Neural progenitor cell (in vitro differentiated cells): ENCODE measurements at regions not wholly inside any gene's neighbourhood (a gene's known extent, or its start where the extent isn't known, plus 50 kb on each side); places are given as distances from the start of the nearest gene placed in this dataset.

Source experiments
- DNase-seq: peaks from one replicate; pipeline ENCODE4 v3.0.0-alpha.2; 2016; ENCODE audit warnings: low spot score
- H2AFZ ChIP-seq: fragments of 200-600 bp; sonication (generic); replicated peaks from 2 replicates; pipeline ENCODE4 v1.6.1; 2016; ENCODE audit warnings: antibody characterized with exemption
- H3F3A ChIP-seq: fragments of 200-600 bp; sonication (generic); 2 replicates; pipeline ENCODE4 v1.6.1; 2016; ENCODE audit warnings: antibody characterized with exemption, low read depth
- H3K27ac ChIP-seq: fragments of 200-600 bp; sonication (generic); 2 replicates; pipeline ENCODE4 v1.5.1; 2016; ENCODE audit warnings: mild to moderate bottlenecking
- H3K27me3 ChIP-seq: fragments of 200-600 bp; sonication (generic); 2 replicates; pipeline ENCODE4 v1.6.1; 2016; ENCODE audit warnings: mild to moderate bottlenecking, moderate library complexity
- H3K36me3 ChIP-seq: fragments of 200-600 bp; sonication (generic); 2 replicates; pipeline ENCODE4 v1.5.1; 2016
- H3K4me1 ChIP-seq: fragments of 200-600 bp; sonication (generic); 2 replicates; pipeline ENCODE4 v1.6.1; 2016; ENCODE audit warnings: mixed run types
- H3K4me2 ChIP-seq: fragments of 200-600 bp; sonication (generic); 2 replicates; pipeline ENCODE4 v1.6.1; 2016
- H3K4me3 ChIP-seq: fragments of 200-600 bp; sonication (generic); 2 replicates; pipeline ENCODE4 v1.5.1; 2016
- H3K79me2 ChIP-seq: fragments of 200-600 bp; sonication (generic); 2 replicates; pipeline ENCODE4 v1.6.1; 2016; ENCODE audit warnings: low read depth
- H3K9ac ChIP-seq: fragments of 200-600 bp; sonication (generic); 2 replicates; pipeline ENCODE4 v1.6.1; 2016
- H3K9me3 ChIP-seq: fragments of 200-600 bp; sonication (generic); 2 replicates; pipeline ENCODE4 v1.5.1; 2016; ENCODE audit warnings: low read depth
- H4K20me1 ChIP-seq: fragments of 200-600 bp; sonication (generic); 2 replicates; pipeline ENCODE4 v1.6.1; 2016; ENCODE audit warnings: low read depth
- H3K27ac Mint-ChIP-seq: 3 replicates; pipeline ENCODE4 v1.8.0; 2021; ENCODE audit warnings: mixed read lengths
- H3K27me3 Mint-ChIP-seq: 2 replicates; pipeline ENCODE4 v1.8.0; 2022; ENCODE audit warnings: low read depth, mild to moderate bottlenecking, inconsistent platforms, moderate library complexity, mixed read lengths; ENCODE audit not compliant: insufficient read depth
- H3K36me3 Mint-ChIP-seq: 3 replicates; pipeline ENCODE4 v1.8.0; 2021; ENCODE audit warnings: mixed read lengths
- H3K4me1 Mint-ChIP-seq: 3 replicates; pipeline ENCODE4 v1.8.0; 2021; ENCODE audit warnings: mixed read lengths
- H3K4me3 Mint-ChIP-seq: 3 replicates; pipeline ENCODE4 v1.8.0; 2021; ENCODE audit warnings: mild to moderate bottlenecking, moderate library complexity, mixed read lengths
- H3K9me3 Mint-ChIP-seq: 3 replicates; pipeline ENCODE4 v1.8.0; 2020; ENCODE audit warnings: mixed read lengths
- EZH2 ChIP-seq: fragments of 200-600 bp; sonication (generic); IDR thresholded peaks from 2 replicates; pipeline ENCODE4 v1.6.1; 2017; ENCODE audit warnings: antibody characterized with exemption, mild to moderate bottlenecking, moderate library complexity
- EZH2phosphoT487 ChIP-seq: fragments of 200-600 bp; sonication (generic); IDR thresholded peaks from 2 replicates; pipeline ENCODE4 v1.6.1; 2017; ENCODE audit warnings: antibody characterized with exemption
- TF ChIP-seq, protein P1 (sequence below): fragments of 200-600 bp; sonication (generic); IDR thresholded peaks from 2 replicates; pipeline ENCODE4 v1.5.1; 2017; ENCODE audit warnings: antibody characterized with exemption, mild to moderate bottlenecking

GRCh38 chr7:92961961-92962360, 125.6 kb upstream of the CDK6 start:
- H3K9ac ChIP-seq, result no peak overlapping the region
- H3K27ac Mint-ChIP-seq, result no peak overlapping the region
- no peak overlapping the region for H3K4me3 Mint-ChIP-seq
- peaks cover 7% of the 10 kb centered on the region for H3K27me3 Mint-ChIP-seq
- DNase-seq, result no peak
- no peaks in the 10 kb centered on the region for H3K79me2 ChIP-seq
- H4K20me1 ChIP-seq, result no peaks in the 10 kb centered on the region
- H3K36me3 Mint-ChIP-seq, result peaks cover 1% of the 10 kb centered on the region
- no peak overlapping the region for H3K4me3 ChIP-seq
- H3K4me1 ChIP-seq, result no peaks in the 10 kb centered on the region
- no peaks in the 10 kb centered on the region for H3K4me1 Mint-ChIP-seq
- no peaks in the 10 kb centered on the region for H3K36me3 ChIP-seq
- TF ChIP-seq, protein P1, sequence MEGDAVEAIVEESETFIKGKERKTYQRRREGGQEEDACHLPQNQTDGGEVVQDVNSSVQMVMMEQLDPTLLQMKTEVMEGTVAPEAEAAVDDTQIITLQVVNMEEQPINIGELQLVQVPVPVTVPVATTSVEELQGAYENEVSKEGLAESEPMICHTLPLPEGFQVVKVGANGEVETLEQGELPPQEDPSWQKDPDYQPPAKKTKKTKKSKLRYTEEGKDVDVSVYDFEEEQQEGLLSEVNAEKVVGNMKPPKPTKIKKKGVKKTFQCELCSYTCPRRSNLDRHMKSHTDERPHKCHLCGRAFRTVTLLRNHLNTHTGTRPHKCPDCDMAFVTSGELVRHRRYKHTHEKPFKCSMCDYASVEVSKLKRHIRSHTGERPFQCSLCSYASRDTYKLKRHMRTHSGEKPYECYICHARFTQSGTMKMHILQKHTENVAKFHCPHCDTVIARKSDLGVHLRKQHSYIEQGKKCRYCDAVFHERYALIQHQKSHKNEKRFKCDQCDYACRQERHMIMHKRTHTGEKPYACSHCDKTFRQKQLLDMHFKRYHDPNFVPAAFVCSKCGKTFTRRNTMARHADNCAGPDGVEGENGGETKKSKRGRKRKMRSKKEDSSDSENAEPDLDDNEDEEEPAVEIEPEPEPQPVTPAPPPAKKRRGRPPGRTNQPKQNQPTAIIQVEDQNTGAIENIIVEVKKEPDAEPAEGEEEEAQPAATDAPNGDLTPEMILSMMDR, result no peak
- TF ChIP-seq EZH2phosphoT487 (no peak), EZH2 (no peak)
- H3K9me3 ChIP-seq, result no peaks in the 10 kb centered on the region
- no peak overlapping the region for H2AFZ ChIP-seq
- H3F3A ChIP-seq, result no peaks in the 10 kb centered on the region
- peaks cover 15% of the 10 kb centered on the region for H3K9me3 Mint-ChIP-seq
- no peak overlapping the region for H3K4me2 ChIP-seq
- no peak overlapping the region for H3K27ac ChIP-seq
- no peaks in the 10 kb centered on the region for H3K27me3 ChIP-seq

DNA sequence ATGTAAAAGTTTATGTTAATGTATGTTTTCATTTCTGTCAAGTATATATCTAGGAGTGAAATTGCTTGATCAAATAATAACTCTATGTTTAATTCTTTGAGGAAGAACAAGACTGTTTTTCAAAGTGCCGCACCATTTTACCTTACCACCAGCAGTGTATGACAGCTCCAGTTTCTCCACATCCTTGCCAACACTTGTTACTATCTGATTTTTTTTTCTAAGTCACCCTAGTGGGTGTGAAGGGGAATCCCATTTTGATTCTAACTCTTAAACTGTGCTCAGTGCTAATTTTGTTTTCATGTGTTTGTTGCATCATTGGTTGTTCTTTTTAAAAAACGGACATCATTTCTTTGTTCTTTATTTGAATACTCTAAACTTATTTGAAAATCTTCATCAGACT, 120.2 kb upstream of the CDK6 start:
- H3K4me1 ChIP-seq, result no peaks in the 10 kb centered on the region
- no peaks in the 10 kb centered on the region for H4K20me1 ChIP-seq
- no peak overlapping the region for H3K9ac ChIP-seq
- Mint-ChIP-seq H3K36me3 (peaks cover 1% of the 10 kb centered on the region), H3K27ac (no peak overlapping the region), H3K9me3 (peaks cover 27% of the 10 kb centered on the region), H3K4me3 (no peak overlapping the region), H3K27me3 (peaks cover 3% of the 10 kb centered on the region), H3K4me1 (peaks cover 2% of the 10 kb centered on the region)
- H3K36me3 ChIP-seq, result no peaks in the 10 kb centered on the region
- H3K4me2 ChIP-seq, result no peak overlapping the region
- no peak overlapping the region for H2AFZ ChIP-seq
- no peaks in the 10 kb centered on the region for H3K79me2 ChIP-seq
- no peaks in the 10 kb centered on the region for H3K9me3 ChIP-seq
- no peaks in the 10 kb centered on the region for H3F3A ChIP-seq
- no peak for DNase-seq
- no peaks in the 10 kb centered on the region for H3K27me3 ChIP-seq
- H3K4me3 ChIP-seq, result no peak overlapping the region
- TF ChIP-seq, protein P1, result no peak
- no peak for TF ChIP-seq EZH2
- no peak for TF ChIP-seq EZH2phosphoT487
- no peak overlapping the region for H3K27ac ChIP-seq

DNA sequence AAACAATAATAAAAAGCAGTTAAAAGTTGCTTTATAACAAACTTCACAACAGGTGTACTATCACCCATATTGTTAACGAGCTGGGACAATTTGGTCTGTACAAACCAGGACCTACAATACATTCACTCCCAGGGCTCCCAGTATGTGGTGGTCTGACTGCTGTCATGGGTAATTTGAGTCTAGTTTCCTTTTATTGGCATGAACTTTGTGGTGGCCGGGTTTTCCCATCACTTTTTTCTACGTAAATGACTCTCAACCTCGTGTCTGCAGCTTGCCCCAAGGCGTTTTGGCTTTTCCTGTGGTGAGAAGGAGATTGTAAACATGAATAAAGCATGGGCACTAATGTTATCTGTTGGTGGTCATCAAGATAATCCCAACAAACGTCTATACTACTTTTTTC, 118.7 kb upstream of the CDK6 start:
- no peak for DNase-seq
- no peak overlapping the region for H3K4me3 Mint-ChIP-seq
- Histone ChIP-seq H3K4me2 (no peak overlapping the region), H3K27me3 (no peaks in the 10 kb centered on the region), H3K4me3 (no peak overlapping the region), H3F3A (no peaks in the 10 kb centered on the region), H3K4me1 (no peaks in the 10 kb centered on the region), H2AFZ (no peak overlapping the region), H3K27ac (no peak overlapping the region), H3K36me3 (no peaks in the 10 kb centered on the region), H4K20me1 (no peaks in the 10 kb centered on the region), H3K79me2 (no peaks in the 10 kb centered on the region), H3K9ac (no peak overlapping the region), H3K9me3 (no peaks in the 10 kb centered on the region)
- H3K36me3 Mint-ChIP-seq, result peaks cover 1% of the 10 kb centered on the region
- TF ChIP-seq EZH2 (no peak), EZH2phosphoT487 (no peak)
- TF ChIP-seq, protein P1, result no peak
- peaks cover 3% of the 10 kb centered on the region for H3K27me3 Mint-ChIP-seq
- peaks cover 27% of the 10 kb centered on the region for H3K9me3 Mint-ChIP-seq
- no peak overlapping the region for H3K27ac Mint-ChIP-seq
- peaks cover 2% of the 10 kb centered on the region for H3K4me1 Mint-ChIP-seq
